ENCODE measurements at regions not wholly inside any gene's neighbourhood (a gene's known extent, or its start where the extent isn't known, plus 50 kb on each side); places are given as distances from the start of the nearest gene placed in this dataset.

DNA sequence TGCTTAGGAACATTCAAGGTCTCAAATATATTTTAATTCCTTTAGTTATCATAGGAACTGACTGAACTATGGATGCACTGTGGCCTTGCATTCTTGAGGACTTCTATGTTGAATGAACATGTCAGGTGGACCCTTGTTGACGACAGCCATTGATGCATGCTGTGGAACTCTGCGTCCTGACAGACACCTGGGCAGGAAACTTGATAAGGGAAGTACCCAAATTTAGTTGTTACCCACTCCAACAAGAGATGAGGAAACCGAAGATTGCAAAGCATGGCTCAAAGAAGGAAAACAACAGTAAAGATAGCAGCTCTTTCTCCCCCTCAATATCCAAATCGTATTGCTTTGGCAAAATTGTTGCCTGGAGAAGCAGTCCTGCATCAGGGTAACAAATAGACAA lies 540.0 kb upstream of the NR3C2 start:
- TF ChIP-seq, protein P1, sequence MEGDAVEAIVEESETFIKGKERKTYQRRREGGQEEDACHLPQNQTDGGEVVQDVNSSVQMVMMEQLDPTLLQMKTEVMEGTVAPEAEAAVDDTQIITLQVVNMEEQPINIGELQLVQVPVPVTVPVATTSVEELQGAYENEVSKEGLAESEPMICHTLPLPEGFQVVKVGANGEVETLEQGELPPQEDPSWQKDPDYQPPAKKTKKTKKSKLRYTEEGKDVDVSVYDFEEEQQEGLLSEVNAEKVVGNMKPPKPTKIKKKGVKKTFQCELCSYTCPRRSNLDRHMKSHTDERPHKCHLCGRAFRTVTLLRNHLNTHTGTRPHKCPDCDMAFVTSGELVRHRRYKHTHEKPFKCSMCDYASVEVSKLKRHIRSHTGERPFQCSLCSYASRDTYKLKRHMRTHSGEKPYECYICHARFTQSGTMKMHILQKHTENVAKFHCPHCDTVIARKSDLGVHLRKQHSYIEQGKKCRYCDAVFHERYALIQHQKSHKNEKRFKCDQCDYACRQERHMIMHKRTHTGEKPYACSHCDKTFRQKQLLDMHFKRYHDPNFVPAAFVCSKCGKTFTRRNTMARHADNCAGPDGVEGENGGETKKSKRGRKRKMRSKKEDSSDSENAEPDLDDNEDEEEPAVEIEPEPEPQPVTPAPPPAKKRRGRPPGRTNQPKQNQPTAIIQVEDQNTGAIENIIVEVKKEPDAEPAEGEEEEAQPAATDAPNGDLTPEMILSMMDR (IDR thresholded peaks at IDR 0.05): no peak
- H3K36me3 Mint-ChIP-seq (ENCODE audit: unreplicated experiment): no peaks in the 10 kb centered on the region
- no peaks in the 10 kb centered on the region for H3K4me1 Mint-ChIP-seq (ENCODE audit: unreplicated experiment)
- DNase-seq (ENCODE audit: extremely low spot score, unreplicated experiment): no peak
- no peak overlapping the region for H3K27ac Mint-ChIP-seq (ENCODE audit: unreplicated experiment)
- H3K4me3 Mint-ChIP-seq (ENCODE audit: unreplicated experiment): no peak overlapping the region
- no peaks in the 10 kb centered on the region for H3K27me3 Mint-ChIP-seq (ENCODE audit: unreplicated experiment)
- H3K9me3 Mint-ChIP-seq (ENCODE audit: unreplicated experiment): peaks cover 4% of the 10 kb centered on the region

DNA sequence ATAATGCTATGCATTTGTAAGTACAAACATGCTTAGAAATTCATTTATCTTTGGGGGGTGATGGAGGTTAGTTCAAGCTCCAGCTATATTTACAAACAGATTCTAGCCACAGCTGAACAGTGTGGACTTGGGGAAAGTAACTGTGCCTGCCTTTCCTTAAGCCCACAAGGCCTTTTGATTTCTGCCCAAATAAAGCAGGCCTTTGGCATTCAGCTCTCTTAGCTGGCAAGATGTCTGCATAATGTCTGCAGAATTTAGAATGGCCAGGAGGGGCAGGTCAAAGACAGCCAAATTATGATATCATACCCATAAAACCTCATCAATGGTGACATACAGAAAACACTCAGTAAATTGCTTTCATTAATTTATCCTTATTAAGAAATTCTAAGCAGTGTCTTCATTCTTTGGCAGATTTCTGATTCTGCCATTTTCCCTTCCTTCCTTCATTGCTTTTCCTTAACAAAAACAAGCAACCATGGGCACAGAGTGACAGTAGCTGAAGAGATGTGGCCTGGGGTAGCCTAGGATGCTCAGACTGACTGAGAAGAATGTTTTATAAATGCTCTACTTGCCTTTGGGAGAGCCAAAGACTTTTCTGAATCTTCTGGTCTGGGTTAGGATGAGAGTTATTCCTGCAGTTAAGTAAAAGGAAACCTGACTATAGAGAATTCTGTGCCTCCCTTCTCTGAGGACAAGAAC lies 538.7 kb upstream of the NR3C2 start:
- Mint-ChIP-seq H3K27ac (ENCODE audit: unreplicated experiment) (no peak overlapping the region), H3K4me1 (ENCODE audit: unreplicated experiment) (no peaks in the 10 kb centered on the region), H3K4me3 (ENCODE audit: unreplicated experiment) (no peak overlapping the region), H3K9me3 (ENCODE audit: unreplicated experiment) (peaks cover 4% of the 10 kb centered on the region), H3K27me3 (ENCODE audit: unreplicated experiment) (no peaks in the 10 kb centered on the region), H3K36me3 (ENCODE audit: unreplicated experiment) (no peaks in the 10 kb centered on the region)
- no peak for DNase-seq (ENCODE audit: extremely low spot score, unreplicated experiment)
- TF ChIP-seq, protein P1 (IDR thresholded peaks at IDR 0.05): no peak

DNA sequence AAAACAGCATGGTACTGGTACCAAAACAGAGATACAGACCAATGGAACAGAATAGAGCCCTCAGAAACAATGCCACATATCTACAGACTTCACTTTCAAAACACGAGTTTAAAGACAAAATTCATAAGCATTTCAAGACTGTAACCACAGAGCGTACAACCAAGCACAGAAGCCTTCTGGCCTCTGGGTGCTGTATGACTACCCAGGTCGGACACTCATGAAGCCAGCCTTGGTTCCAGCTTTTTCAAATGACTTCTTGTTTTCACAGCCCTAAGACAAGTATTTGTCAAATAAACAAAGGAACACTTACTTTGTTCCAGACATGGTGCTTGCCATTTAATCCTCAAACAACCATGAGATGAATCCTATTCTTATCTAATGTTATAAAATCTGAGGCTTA lies 536.1 kb upstream of the NR3C2 start:
- no peaks in the 10 kb centered on the region for H3K4me1 Mint-ChIP-seq (ENCODE audit: unreplicated experiment)
- H3K36me3 Mint-ChIP-seq (ENCODE audit: unreplicated experiment): no peaks in the 10 kb centered on the region
- TF ChIP-seq, protein P1 (IDR thresholded peaks at IDR 0.05): no peak
- H3K9me3 Mint-ChIP-seq (ENCODE audit: unreplicated experiment): peaks cover 4% of the 10 kb centered on the region
- no peaks in the 10 kb centered on the region for H3K27me3 Mint-ChIP-seq (ENCODE audit: unreplicated experiment)
- DNase-seq (ENCODE audit: extremely low spot score, unreplicated experiment): no peak
- H3K4me3 Mint-ChIP-seq (ENCODE audit: unreplicated experiment): no peak overlapping the region
- no peak overlapping the region for H3K27ac Mint-ChIP-seq (ENCODE audit: unreplicated experiment)

DNA sequence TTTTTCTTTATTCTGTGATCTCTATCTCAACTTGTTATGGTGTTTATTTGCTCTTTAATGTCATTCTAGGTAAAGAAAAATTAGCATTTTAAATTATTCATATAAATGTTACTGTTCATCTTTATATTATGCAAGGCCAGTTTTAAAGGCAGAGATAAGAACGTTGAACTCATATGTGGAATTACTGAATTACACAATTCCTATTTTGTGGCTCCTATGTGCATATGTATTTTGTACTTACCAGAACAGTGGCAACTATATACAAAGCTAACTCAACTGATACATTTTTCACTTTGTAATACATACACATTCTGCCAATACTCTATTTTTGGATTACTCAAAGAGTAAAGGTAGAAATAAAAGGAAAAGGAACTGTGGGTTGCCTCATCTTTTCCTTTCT lies 533.2 kb upstream of the NR3C2 start:
- no peaks in the 10 kb centered on the region for H3K27me3 Mint-ChIP-seq (ENCODE audit: unreplicated experiment)
- TF ChIP-seq, protein P1 (IDR thresholded peaks at IDR 0.05): no peak
- no peaks in the 10 kb centered on the region for H3K36me3 Mint-ChIP-seq (ENCODE audit: unreplicated experiment)
- DNase-seq (ENCODE audit: extremely low spot score, unreplicated experiment): no peak
- no peak overlapping the region for H3K27ac Mint-ChIP-seq (ENCODE audit: unreplicated experiment)
- no peaks in the 10 kb centered on the region for H3K4me1 Mint-ChIP-seq (ENCODE audit: unreplicated experiment)
- H3K9me3 Mint-ChIP-seq (ENCODE audit: unreplicated experiment): peaks cover 1% of the 10 kb centered on the region
- H3K4me3 Mint-ChIP-seq (ENCODE audit: unreplicated experiment): no peak overlapping the region

DNA sequence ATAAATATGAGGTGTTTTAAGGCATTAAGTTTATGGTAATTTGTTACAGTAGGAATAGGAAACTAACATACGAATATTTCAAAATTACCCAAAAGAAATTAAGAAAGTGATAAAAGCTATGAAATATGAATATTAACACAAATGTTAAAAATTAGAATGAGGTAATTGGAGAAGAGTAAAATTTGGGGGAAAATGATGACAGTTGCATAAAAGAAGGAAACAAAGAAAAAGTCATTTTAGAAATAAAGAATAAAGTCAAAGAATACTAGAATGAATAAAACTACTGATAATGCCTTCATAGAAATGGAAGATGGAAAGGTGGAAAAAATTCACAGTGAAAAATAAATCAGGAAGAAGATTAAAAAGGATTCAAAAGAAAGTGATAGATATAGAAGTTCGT lies 522.9 kb upstream of the NR3C2 start:
- no peak for DNase-seq (ENCODE audit: extremely low spot score, unreplicated experiment)
- no peak overlapping the region for H3K27ac Mint-ChIP-seq (ENCODE audit: unreplicated experiment)
- H3K36me3 Mint-ChIP-seq (ENCODE audit: unreplicated experiment): no peaks in the 10 kb centered on the region
- peaks cover 3% of the 10 kb centered on the region for H3K27me3 Mint-ChIP-seq (ENCODE audit: unreplicated experiment)
- TF ChIP-seq, protein P1 (IDR thresholded peaks at IDR 0.05): no peak
- peaks cover 6% of the 10 kb centered on the region for H3K4me1 Mint-ChIP-seq (ENCODE audit: unreplicated experiment)
- H3K9me3 Mint-ChIP-seq (ENCODE audit: unreplicated experiment): no peaks in the 10 kb centered on the region
- H3K4me3 Mint-ChIP-seq (ENCODE audit: unreplicated experiment): no peak overlapping the region

Measured in osteocyte (in vitro differentiated cells).